ENCODE measurements at regions not wholly inside any gene's neighbourhood (a gene's known extent, or its start where the extent isn't known, plus 50 kb on each side); places are given as distances from the start of the nearest gene placed in this dataset.
A peak's percentile ranks its signal among the peaks of the same experiment; 100 is the strongest.
"Not testable (repeated sequence)": the region's sequence is repeated elsewhere in the genome, so short reads cannot be mapped to it uniquely, and the experiment has no call there.

GRCh38 chr18:43970656-43971055 lies 693.4 kb upstream of the SYT4 start:
- intact Hi-C loops (cut with DNase I) = no loop called here
- DNase-seq = no peak

GRCh38 chr18:43978174-43978573 lies 700.9 kb upstream of the SYT4 start:
- intact Hi-C loops (cut with DNase I) = no loop called here
- no peak for ATAC-seq
- no peak for DNase-seq

More at GRCh38 chr18:43970656-43971055, 693.4 kb upstream of the SYT4 start:
- ATAC-seq = no peak

DNA sequence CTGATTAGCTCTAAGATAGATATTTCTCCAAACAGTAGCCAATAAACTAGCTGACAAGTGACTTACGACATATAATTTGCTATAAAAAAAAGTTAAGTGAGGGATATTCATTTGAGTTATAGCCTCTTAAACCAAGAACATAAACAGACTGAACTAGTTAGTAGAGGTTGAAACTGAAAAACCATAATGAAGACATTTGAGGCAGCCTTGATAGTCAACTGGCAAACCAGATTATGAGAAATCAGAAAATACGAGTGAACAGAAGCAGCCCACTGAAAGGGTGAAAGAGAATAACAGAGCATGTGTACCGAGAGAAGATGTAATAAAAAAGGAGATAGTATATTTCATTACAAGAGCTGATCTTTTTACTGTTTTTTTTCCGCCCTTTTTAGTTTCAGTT lies 698.1 kb upstream of the SETBP1 start:
- no peak for DNase-seq
- no peak for ATAC-seq
- intact Hi-C loops (cut with DNase I) = no loop called here

GRCh38 chr18:43987061-43987460 lies 693.6 kb upstream of the SETBP1 start:
- intact Hi-C loops (cut with DNase I); DNase-seq; ATAC-seq: not testable (repeated sequence)

DNA sequence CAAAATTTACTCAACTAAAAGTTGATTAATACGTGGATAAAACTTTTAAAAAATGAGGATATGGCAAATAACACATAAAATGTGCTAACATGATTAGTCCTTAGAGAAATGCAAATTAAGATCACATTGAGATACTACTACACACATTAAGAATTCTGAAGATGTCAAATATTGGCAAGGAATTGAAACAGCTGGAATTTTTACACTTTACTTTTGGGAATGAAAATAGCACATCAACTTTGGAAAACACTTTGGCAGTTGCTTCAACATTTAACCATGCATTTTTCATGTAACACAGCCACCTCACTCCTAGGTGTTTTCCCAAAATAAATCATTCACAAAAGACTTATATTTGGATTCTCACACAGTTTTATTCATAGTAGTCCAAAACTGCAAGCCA lies 687.9 kb upstream of the SETBP1 start:
- no peak for DNase-seq
- no peak for ATAC-seq
- intact Hi-C loops (cut with DNase I) = no loop called here

- ATAC-seq = no peak
Observed at GRCh38 chr18:43994381-43994780, 686.3 kb upstream of the SETBP1 start.

DNA sequence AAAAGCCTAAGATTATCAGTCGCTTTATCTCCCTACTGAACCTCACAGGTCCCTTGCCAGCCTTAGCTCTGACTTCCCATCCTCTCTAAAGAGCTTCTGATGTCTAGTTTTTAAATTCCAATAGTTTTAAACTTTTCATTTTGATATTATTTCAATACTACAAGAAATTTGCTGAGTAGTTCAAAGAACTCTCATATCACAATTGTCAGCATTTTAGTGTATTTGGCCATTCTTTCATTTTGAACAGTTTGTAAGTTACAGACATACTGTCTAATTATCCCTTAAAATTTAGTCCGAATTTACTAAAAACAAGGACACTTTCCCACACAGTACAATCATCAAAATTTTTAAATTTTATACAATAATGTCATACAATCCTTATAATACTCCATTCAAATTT lies 666.8 kb upstream of the SETBP1 start:
- no peak for DNase-seq
- intact Hi-C loops (cut with DNase I) = no loop called here
- ATAC-seq = no peak

More at GRCh38 chr18:43994381-43994780, 686.3 kb upstream of the SETBP1 start:
- intact Hi-C loops (cut with DNase I) = no loop called here
- DNase-seq = no peak

GRCh38 chr18:44025421-44025820 lies 655.3 kb upstream of the SETBP1 start:
- intact Hi-C loops (cut with DNase I) = no loop called here
- no peak for DNase-seq
- ATAC-seq = no peak

DNA sequence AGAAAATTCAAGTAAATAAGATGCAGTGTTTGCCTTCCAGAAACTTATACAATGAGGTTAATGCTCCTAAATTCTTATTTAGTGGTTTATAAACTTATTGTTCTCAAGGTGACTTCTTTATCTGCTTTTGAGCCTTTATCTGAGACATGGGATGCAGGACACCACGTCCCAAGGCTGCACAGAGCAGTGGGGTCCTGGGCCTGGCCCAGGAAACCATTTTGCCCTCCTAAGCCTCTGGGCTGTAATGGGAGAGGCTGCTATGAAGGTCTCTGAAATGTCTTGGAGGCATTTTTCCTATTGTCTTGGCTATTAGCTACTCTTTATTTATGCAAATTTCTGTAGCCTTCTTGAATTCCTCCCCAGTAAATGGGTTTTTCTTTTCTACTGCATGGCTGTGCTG lies 652.6 kb upstream of the SETBP1 start:
- no peak for ATAC-seq
- intact Hi-C loops (cut with DNase I) = no loop called here

GRCh38 chr18:44031063-44031462 lies 649.6 kb upstream of the SETBP1 start:
- DNase-seq = no peak
- ATAC-seq = no peak
- intact Hi-C loops (cut with DNase I) = no loop called here

More for the DNA sequence above, 652.6 kb upstream of the SETBP1 start:
- no peak for DNase-seq

- ATAC-seq (no peak), DNase-seq (no peak)
- intact Hi-C loops (cut with DNase I) = no loop called here
Observed at GRCh38 chr18:44033144-44033701, 647.5 kb upstream of the SETBP1 start.

DNA sequence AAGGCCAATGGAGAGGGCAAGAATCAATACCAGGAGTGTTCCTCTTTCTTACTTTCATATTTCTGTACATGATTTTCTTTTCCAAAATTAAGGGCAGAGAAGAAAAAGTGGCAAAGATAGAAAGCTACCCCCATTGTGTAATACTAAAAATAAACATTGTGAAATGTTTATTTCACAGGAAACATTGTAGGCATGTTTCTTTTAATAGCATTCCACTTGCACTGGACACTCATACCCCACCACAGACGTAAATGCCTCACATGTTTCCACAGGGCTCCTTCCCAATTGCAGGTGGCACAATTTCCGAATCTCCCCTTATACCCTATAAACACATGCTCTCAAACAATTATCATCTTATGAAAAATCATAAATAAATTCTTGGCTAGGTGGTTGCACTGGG lies 645.1 kb upstream of the SETBP1 start:
- DNase-seq = no peak
- intact Hi-C loops (cut with DNase I) = no loop called here
- ATAC-seq = no peak

DNA sequence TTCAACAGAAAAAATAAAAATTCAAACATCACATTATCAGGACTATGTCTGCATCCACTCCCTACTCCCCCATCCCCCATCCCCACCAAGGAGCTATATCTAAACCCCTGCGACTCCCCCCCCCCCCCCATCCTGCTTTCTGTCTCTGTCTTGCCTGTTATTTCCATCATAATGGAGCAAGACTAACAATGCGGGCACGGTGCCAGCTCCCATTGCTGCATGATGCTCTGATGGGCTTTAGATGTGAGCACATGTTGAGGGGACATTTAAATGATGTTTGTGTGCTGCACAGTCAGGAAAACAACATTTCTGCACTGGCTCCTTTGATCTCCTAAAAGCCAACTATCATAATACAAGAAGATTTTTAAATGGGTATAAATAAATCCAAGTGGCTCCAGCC lies 644.2 kb upstream of the SETBP1 start:
- DNase-seq (peak; percentile 35), ATAC-seq (no peak)
- intact Hi-C loops (cut with DNase I) = no loop called here

- ATAC-seq (no peak), DNase-seq (no peak)
- intact Hi-C loops (cut with DNase I) = no loop called here
Observed at GRCh38 chr18:44039216-44039615, 641.5 kb upstream of the SETBP1 start.

DNA sequence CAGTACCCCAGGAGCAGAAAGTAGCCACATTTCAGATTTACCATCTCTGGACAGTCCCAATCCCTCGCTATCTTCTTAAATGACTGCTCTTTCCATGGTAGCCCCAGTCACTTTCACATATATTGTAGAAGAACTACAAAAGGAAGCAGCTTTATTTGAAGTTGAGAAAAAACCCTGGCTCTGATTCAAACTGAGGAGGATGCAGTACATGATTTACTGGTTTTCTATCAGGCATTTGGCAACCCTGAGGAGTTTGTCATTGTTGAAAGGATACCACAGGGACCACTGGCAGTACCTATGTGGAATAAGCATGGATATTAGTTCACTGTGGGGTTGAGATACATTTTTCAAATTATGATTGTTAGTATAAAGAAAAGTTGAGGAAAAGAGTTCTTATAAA lies 640.9 kb upstream of the SETBP1 start:
- intact Hi-C loops (cut with DNase I) = no loop called here
- ATAC-seq = no peak

DNA sequence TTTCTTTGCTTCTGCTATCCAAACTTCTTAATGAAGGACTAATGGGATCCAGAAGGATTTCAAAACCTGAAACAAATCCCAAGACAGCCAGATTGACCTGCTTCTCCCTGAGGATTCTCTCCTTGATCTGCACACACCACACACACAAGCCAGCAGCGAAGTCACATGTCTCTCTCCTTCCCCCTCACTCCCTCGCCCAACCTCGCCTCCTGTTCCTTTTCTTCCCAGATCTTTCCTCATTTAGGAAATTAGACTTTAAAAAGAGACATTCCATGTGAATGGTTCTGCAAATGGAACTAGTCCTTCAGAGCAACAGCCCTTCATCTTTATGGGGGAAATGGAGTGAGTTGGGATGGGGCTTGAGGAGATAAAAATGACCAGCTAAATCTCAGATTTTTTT lies 639.1 kb upstream of the SETBP1 start:
- ATAC-seq (no peak), DNase-seq (no peak)
- intact Hi-C loops (cut with DNase I) = no loop called here

More for the DNA sequence above, 640.9 kb upstream of the SETBP1 start:
- no peak for DNase-seq

DNA sequence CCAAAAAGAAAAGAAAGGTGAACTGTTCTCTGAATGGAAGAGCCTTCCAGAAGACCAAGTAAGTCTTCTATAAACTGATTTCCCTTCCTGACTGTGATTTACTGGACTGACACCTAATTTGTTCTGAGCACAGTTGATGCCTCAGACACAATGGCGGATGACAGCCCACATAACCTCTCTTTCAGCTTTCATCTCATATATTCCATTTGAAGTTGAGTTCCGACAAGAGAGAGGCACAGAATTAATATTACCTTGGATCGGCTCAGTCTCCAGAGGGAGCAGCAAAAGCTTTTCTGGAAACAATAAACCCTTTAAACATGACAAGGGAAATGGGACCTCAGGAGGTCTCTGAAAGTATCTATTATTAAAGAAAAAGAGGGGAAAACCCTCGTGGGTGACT lies 638.7 kb upstream of the SETBP1 start:
- ATAC-seq (no peak), DNase-seq (no peak)
- intact Hi-C loops (cut with DNase I) = no loop called here

DNA sequence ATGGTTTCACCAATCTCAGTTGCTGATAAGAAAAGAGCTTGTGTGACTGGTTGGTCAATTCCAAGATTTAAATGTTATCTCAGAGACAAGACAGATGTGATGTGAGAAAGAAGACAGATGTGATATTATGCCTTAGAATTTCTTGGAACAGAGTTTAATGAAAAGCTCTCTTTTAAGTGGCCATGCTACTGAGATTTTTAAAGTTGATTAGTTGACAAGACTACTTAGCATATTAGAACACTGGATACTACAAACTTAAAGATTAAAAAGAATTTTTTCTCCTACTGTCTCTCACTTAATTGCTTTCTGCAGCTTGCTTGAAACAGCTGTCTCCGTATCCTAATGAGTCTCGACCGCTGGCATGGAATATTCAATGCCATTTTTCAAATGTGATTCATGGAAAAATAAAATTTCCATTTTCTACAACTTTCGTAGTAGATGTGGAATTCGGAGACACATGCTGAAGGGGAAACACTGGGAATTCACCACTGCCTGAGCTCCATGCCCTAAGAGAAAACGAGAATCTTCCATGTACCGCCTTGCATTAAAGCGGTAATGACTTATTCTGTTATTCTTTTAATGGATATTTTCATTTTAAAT lies 634.2 kb upstream of the SETBP1 start:
- ATAC-seq = no peak
- intact Hi-C loops (cut with DNase I) = no loop called here

DNA sequence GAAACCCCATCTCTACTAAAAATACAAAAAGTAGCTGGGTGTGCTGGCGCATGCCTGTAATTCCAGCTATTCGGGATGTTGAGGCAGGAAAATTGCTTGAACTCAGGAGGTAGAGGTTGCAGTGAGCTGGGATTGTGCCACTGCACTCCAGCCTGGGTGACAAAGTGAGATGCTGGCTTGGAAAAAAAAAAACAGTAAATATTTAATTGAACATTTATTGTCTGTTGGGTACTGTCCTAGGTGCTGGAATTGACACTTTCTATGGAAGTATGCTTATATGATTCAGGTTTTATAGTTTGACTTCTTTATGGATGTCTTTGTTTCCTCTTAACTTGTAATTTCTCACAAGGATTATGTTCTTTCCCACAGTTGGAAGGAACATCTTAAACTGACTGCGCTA lies 633.1 kb upstream of the SETBP1 start:
- DNase-seq = no peak
- ATAC-seq = no peak
- intact Hi-C loops (cut with DNase I) = no loop called here

More for the DNA sequence above, 634.2 kb upstream of the SETBP1 start:
- DNase-seq = no peak

DNA sequence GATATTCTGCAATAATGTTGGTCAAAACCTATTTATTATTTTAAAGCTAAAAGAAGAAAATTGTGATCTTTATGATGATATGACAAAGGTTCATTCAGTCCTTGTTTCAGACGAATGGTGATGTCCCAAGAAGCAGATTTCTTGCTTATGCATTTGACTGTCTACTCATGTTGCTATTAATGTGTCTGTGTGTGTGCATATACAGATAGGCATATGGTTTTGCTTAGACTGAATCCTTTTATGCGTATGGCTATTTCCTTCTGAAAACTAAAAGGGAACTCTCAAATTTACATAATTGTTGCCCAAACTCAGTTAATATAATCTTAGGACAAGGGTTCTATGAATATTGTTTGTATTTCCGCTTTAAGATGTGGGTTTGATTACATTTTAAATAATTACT lies 632.3 kb upstream of the SETBP1 start:
- no peak for DNase-seq
- ATAC-seq = no peak
- intact Hi-C loops (cut with DNase I) = no loop called here

DNA sequence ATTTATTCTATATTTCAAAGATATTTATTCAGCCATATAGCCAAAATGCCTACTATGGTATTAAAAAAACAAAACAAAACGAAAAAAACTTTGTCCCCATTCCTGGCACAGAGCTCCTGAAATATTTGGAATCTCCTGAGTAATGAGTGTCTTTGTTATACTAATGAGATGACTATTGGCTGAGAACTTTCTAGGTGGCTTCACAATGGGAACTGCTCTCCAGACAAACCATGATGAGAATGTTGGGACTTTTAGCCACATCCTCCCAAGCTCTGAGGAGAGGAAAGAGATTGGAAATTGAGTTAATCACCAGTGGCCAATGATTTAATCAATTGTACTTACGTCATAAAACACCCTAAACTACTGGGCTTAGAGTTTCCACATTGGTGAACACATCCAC lies 631.8 kb upstream of the SETBP1 start:
- intact Hi-C loops (cut with DNase I) = no loop called here
- no peak for DNase-seq
- ATAC-seq = no peak

DNA sequence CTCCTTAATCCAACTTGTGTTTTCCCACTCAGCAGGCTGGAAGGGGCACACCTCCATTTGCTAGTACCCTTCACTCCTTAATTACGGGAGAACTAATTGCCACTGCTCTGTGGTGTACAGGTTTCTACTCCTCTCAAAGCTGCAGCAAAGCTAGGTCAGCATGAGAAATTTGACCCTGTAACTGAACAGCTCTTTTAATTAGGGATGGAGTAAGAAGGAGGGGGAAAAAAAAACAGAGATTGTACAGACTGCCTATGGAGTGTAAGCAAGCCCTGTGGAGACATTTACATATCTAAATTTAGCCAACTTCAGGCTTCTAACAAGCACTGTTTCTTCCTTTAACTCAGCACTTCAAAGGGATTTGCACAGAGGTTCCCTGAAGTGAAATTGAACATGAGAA lies 629.7 kb upstream of the SETBP1 start:
- intact Hi-C loops (cut with DNase I) = no loop called here
- no peak for ATAC-seq
- DNase-seq = no peak
